ENCODE measurements at regions not wholly inside any gene's neighbourhood (a gene's known extent, or its start where the extent isn't known, plus 50 kb on each side); places are given as distances from the start of the nearest gene placed in this dataset.

DNA sequence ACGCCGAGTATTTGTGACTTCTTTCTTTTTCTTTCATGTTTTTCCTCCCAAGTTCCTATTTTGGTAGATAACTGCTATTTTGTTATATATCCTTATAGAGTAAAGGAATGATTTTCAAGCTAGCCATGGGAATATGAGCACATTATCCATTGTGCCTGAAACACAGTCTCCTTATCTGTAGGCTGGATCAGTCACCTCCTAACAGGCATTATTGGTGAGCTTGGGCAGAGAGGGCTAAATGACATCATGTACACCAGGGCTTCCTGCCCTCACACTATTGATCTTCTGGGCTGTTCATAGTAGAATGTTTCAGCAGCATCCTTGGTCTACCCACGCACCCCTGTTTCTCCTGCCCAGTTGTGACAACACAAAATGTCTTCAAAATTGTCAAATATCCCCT, 88.1 kb upstream of the CTBP2 start:
- no peak for TF ChIP-seq FOXM1 (IDR thresholded peaks at IDR 0.05; ENCODE audit: low read depth)
- TF ChIP-seq CHD2 (IDR thresholded peaks at IDR 0.05; ENCODE audit: low read length, partially characterized antibody) = no peak
- TF ChIP-seq GATA2 (CRISPR knock-in tag; IDR thresholded peaks at IDR 0.05) = peak; percentile 69
- TF ChIP-seq RCOR1 (IDR thresholded peaks at IDR 0.05; ENCODE audit: low read length) = no peak
- peak; percentile 24; the same call in 1 of the 2 replicates for TF ChIP-seq FOXJ3 (CRISPR knock-in tag; IDR thresholded peaks at IDR 0.05)
- no peak for TF ChIP-seq NFIC (IDR thresholded peaks at IDR 0.05; ENCODE audit: borderline replicate concordance)
- TF ChIP-seq SIN3A (IDR thresholded peaks at IDR 0.05; ENCODE audit: borderline replicate concordance, low read depth, low read length) = no peak
- H3K27ac ChIP-seq (ENCODE audit: low read depth in 2 of 2, low read length in 1 of 2) = peak overlapping the region in 1 of 2 experiments; percentile 31; a peak in 1 of 4 replicates
- 14% methylated on average over 3 of the region's 3 CpGs for WGBS (ENCODE audit: low lambda C conversion rate)
- H3K27me3 ChIP-seq (ENCODE audit: insufficient read depth) = no peaks in the 10 kb centered on the region
- no peaks in the 10 kb centered on the region for H3K79me2 ChIP-seq (ENCODE audit: insufficient read depth)
- H3K9ac ChIP-seq = no peak overlapping the region
- H3K9me3 ChIP-seq = no peaks in the 10 kb centered on the region
- peaks cover 0 to 6% of the 10 kb centered on the region in 2 experiments; a peak in 2 of 4 replicates for H3K4me1 ChIP-seq (ENCODE audit: control insufficient read depth in 1 of 2, insufficient read depth in 2 of 2, low read depth in 1 of 2, low read length in 1 of 2)
- peak; percentile 55 for DNase-seq
- no peak overlapping the region for H3K4me2 ChIP-seq
- H4K20me1 ChIP-seq (ENCODE audit: insufficient read depth) = no peaks in the 10 kb centered on the region
- no peak overlapping the region for H3K4me3 ChIP-seq (ENCODE audit: low read depth in 2 of 2, low read length in 1 of 2)
- no peak overlapping the region for H2AFZ ChIP-seq (ENCODE audit: low read depth)
- POLR2A ChIA-PET = no interaction called here
- H3F3A ChIP-seq (replicated peaks; ENCODE audit: insufficient read depth) = no peaks in the 10 kb centered on the region
- CTCF ChIA-PET = no interaction called here
- no peaks in the 10 kb centered on the region for H3K36me3 ChIP-seq (replicated peaks in 1 of 2; ENCODE audit: control insufficient read depth in 1 of 2, insufficient read depth in 2 of 2, low read length in 1 of 2)
- no peaks in the 10 kb centered on the region for H3K9me2 ChIP-seq

- Histone ChIP-seq H3K27me3 (ENCODE audit: insufficient read depth) (no peaks in the 10 kb centered on the region), H3K9ac (no peak overlapping the region), H3K9me3 (no peaks in the 10 kb centered on the region), H3K4me1 (ENCODE audit: control insufficient read depth in 1 of 2, insufficient read depth in 2 of 2, low read depth in 1 of 2, low read length in 1 of 2) (peaks cover 0 to 6% of the 10 kb centered on the region in 2 experiments; a peak in 2 of 4 replicates), H3K36me3 (replicated peaks in 1 of 2; ENCODE audit: control insufficient read depth in 1 of 2, insufficient read depth in 2 of 2, low read length in 1 of 2) (no peaks in the 10 kb centered on the region), H3K4me3 (ENCODE audit: low read depth in 2 of 2, low read length in 1 of 2) (no peak overlapping the region), H3K4me2 (no peak overlapping the region), H4K20me1 (ENCODE audit: insufficient read depth) (no peaks in the 10 kb centered on the region), H2AFZ (ENCODE audit: low read depth) (no peak overlapping the region), H3F3A (replicated peaks; ENCODE audit: insufficient read depth) (peaks cover 5% of the 10 kb centered on the region), H3K27ac (ENCODE audit: low read depth in 2 of 2, low read length in 1 of 2) (no peak overlapping the region), H3K9me2 (no peaks in the 10 kb centered on the region), H3K79me2 (ENCODE audit: insufficient read depth) (no peaks in the 10 kb centered on the region)
- TF ChIP-seq NRF1 (IDR thresholded peaks at IDR 0.05; ENCODE audit: low read depth, low read length) = no peak
- TF ChIP-seq TEAD4 (IDR thresholded peaks at IDR 0.05; ENCODE audit: borderline replicate concordance, insufficient read depth) = no peak
- no peak for TF ChIP-seq FOXJ3 (CRISPR knock-in tag; IDR thresholded peaks at IDR 0.05)
- no peak for TF ChIP-seq POLR2AphosphoS5 (IDR thresholded peaks at IDR 0.05; ENCODE audit: low read depth, low read length)
- TF ChIP-seq, protein P1, sequence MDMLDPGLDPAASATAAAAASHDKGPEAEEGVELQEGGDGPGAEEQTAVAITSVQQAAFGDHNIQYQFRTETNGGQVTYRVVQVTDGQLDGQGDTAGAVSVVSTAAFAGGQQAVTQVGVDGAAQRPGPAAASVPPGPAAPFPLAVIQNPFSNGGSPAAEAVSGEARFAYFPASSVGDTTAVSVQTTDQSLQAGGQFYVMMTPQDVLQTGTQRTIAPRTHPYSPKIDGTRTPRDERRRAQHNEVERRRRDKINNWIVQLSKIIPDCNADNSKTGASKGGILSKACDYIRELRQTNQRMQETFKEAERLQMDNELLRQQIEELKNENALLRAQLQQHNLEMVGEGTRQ (IDR thresholded peaks at IDR 0.05; ENCODE audit: borderline replicate concordance, low read depth, low read length) = no peak
- TF ChIP-seq IRF3 (IDR thresholded peaks at IDR 0.05; ENCODE audit: low read depth, low read length) = no peak
- TF ChIP-seq TCF12 (IDR thresholded peaks at IDR 0.05) = no peak
- TF ChIP-seq MEF2A (IDR thresholded peaks at IDR 0.05; ENCODE audit: borderline replicate concordance, low read depth) = no peak
- no peak for TF ChIP-seq RFX5 (IDR thresholded peaks at IDR 0.05; ENCODE audit: low read length)
- no peak for TF ChIP-seq REST (IDR thresholded peaks at IDR 0.05; ENCODE audit: low read depth, low read length)
- no peak for TF ChIP-seq CHD2 (IDR thresholded peaks at IDR 0.05; ENCODE audit: low read length, partially characterized antibody)
- no peak for TF ChIP-seq MXI1 (IDR thresholded peaks at IDR 0.05; ENCODE audit: low read depth, low read length)
- no peak for TF ChIP-seq JUND (IDR thresholded peaks at IDR 0.05)
- no peak for TF ChIP-seq TAF1 (IDR thresholded peaks at IDR 0.05; ENCODE audit: borderline replicate concordance, low read depth, low read length)
- no peak for TF ChIP-seq NFIC (IDR thresholded peaks at IDR 0.05; ENCODE audit: borderline replicate concordance)
- TF ChIP-seq PBX3 (IDR thresholded peaks at IDR 0.05) = no peak
- TF ChIP-seq FOSL2 (IDR thresholded peaks at IDR 0.05; ENCODE audit: borderline replicate concordance, low read depth) = no peak
- no peak for TF ChIP-seq EZH2phosphoT487 (IDR thresholded peaks at IDR 0.05; ENCODE audit: borderline replicate concordance, low read depth)
- no peak for TF ChIP-seq RXRA (IDR thresholded peaks at IDR 0.05; ENCODE audit: borderline replicate concordance, low read depth)
- ChIA-PET POLR2A (no interaction called here), CTCF (no interaction called here)
- no peak for DNase-seq
- 70% methylated on average over 8 of the region's 8 CpGs for WGBS (ENCODE audit: low lambda C conversion rate)
Measured at GRCh38 chr10:125247576-125247975, 87.2 kb upstream of the CTBP2 start.

Measured in SK-N-SH (cell line).